HUES64 (cell line): ENCODE measurements at regions not wholly inside any gene's neighbourhood (a gene's known extent, or its start where the extent isn't known, plus 50 kb on each side); places are given as distances from the start of the nearest gene placed in this dataset.
"Not testable (repeated sequence)": the region's sequence is repeated elsewhere in the genome, so short reads cannot be mapped to it uniquely, and the experiment has no call there.

Experiments used
- H3K27ac ChIP-seq: 2 replicates; pipeline ENCODE4 v1.7.0; 2013; ENCODE audit warnings: low read depth, low read length, inconsistent platforms
- H3K27me3 ChIP-seq: 2 replicates; pipeline ENCODE4 v1.6.1; 2013; ENCODE audit warnings: mild to moderate bottlenecking, low read length; ENCODE audit not compliant: insufficient read depth
- H3K36me3 ChIP-seq: 2 replicates; pipeline ENCODE4 v1.6.1; 2013; ENCODE audit warnings: mild to moderate bottlenecking, low read length; ENCODE audit not compliant: insufficient read depth
- H3K4me1 ChIP-seq: 2 replicates; pipeline ENCODE4 v1.6.1; 2013; ENCODE audit warnings: mild to moderate bottlenecking, low read length, moderate library complexity; ENCODE audit not compliant: insufficient read depth
- H3K4me3 ChIP-seq: 2 replicates; pipeline ENCODE4 v1.5.1; 2013; ENCODE audit warnings: mild to moderate bottlenecking, low read length, moderate library complexity
- H3K9ac ChIP-seq: 2 replicates; pipeline ENCODE4 v1.6.1; 2013; ENCODE audit warnings: mild to moderate bottlenecking, low read depth, low read length
- H3K9me3 ChIP-seq: 2 replicates; pipeline ENCODE4 v1.6.1; 2013; ENCODE audit warnings: low read depth, low read length; ENCODE audit not compliant: insufficient read depth
- WGBS: fragments of 150-250, 120-280 bp; methylation state at CpG from one replicate; pipeline ENCODE4 v1.1.7; 2013; ENCODE audit warnings: missing lambda C conversion rate; 5-methylcytosine and 5-hydroxymethylcytosine counted together

DNA sequence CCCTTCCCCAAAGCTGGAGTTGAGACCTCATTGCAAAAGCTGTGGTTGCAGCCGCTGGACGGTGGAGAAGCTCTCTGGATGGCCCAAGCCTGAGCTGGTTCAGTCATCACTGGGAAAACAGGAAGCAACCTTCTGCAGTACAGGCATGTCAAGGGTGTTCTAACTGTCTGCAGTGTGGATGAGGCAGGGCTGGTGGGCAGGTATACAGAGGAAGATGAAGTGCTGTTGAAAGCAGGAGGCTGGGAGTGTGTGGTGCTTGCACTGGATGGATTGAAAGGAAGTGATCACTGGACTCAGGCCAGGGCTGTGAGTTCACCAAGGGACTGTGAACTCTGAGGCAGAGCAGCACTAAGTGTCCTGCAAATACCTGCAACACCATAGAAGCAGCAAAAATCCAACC lies 89.0 kb upstream of the NOX3 start:
- Histone ChIP-seq H3K9ac (no peak overlapping the region), H3K4me1 (no peaks in the 10 kb centered on the region; the same call in 1 of the 2 replicates), H3K4me3 (no peak overlapping the region), H3K9me3 (no peaks in the 10 kb centered on the region), H3K27ac (no peak overlapping the region), H3K36me3 (no peaks in the 10 kb centered on the region), H3K27me3 (no peaks in the 10 kb centered on the region)
- 97% methylated on average over 2 of the region's 2 CpGs for WGBS

DNA sequence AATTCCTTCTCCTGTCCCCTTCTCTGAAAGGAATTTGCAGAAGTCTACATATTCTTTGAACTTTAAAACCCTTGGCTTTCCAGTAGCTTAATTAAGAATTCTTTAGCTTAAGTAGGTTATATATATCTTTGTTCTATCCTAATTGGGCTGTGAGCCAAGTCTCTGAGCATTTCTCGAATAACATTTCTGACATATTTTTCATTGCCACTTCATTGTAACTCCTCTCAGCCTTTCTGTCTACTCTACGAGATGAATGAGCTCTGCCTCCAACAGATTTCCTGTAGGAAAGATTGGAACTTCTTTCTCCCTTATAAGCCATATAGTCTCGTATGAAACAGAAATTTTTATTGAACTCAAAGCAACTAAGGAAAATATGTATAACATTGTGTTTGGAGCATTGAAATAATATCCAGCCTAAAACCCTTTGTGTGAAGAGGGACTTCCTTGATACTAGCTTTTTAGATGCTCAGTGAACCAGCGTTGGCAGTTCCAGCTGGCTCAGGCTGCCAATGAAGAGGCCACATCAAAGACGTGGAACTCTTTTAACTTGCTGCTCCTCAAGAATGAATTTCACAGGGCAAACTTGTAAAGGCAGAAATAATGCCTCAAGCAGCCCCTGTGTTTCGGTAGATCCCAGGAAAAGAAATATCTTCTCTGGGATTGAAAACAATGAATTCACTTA lies 87.7 kb upstream of the NOX3 start:
- no peaks in the 10 kb centered on the region for H3K27me3 ChIP-seq
- H3K4me1 ChIP-seq, result no peaks in the 10 kb centered on the region; the same call in 1 of the 2 replicates
- no peak overlapping the region for H3K9ac ChIP-seq
- H3K36me3 ChIP-seq, result no peaks in the 10 kb centered on the region
- no peak overlapping the region for H3K4me3 ChIP-seq
- H3K27ac ChIP-seq, result no peak overlapping the region
- no peaks in the 10 kb centered on the region for H3K9me3 ChIP-seq
- 86% methylated on average over 5 of the region's 6 CpGs for WGBS

DNA sequence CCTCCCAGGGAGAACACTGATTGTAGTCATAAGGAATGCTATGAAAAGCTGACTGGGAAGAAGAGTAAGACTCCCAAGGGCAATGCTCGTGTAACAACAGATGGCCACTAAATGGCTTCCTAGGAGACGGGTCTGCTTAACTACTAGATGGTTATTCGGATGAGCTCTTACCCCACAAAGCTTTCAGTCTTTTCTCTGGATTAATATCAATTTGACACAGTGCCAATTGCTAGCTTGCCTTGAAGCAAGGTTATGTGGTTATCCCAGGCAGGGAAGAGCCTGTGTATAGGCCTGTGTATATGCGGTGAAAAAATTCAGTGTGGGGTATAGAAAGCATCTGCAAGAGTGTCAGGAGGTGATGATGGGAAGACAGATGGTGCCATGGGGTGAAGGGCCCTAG lies 86.4 kb upstream of the NOX3 start:
- no peaks in the 10 kb centered on the region; the same call in 1 of the 2 replicates for H3K4me1 ChIP-seq
- no peak overlapping the region for H3K9ac ChIP-seq
- no peaks in the 10 kb centered on the region for H3K27me3 ChIP-seq
- no peak overlapping the region for H3K4me3 ChIP-seq
- no peaks in the 10 kb centered on the region for H3K9me3 ChIP-seq
- H3K27ac ChIP-seq, result no peak overlapping the region
- WGBS, result 97% methylated on average over 4 of the region's 4 CpGs
- no peaks in the 10 kb centered on the region for H3K36me3 ChIP-seq

DNA sequence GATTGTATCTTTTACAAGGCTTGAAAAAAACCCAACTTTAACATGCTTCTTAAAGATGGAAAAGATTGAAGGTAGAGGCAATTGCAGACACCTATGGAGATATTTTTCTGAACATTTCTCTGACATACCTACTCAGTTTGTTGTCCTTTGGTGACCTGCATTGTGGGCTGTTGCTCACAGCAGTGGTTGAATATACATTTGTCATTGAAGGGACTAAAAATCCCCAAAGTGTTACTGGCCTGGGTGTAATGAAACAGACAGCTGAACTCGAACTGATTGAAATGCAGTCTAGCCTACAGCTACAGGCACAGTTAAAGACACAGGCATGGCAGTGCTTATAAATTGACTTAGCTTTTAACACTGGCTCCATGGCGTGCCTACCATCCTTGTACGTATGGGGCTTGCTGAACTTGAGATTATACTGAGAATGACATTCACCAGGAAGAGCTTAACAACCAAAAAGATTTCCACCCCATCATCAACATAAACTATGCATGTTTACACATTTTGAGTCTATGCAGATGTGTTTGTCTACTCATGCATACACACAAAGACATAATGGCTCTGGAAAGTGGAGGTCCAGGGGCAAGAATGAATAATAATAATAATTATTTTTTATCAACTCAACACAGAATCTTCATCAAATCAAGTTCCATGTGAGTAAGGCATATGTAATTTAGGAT lies 83.2 kb upstream of the NOX3 start:
- Histone ChIP-seq H3K9me3 (0 out of 2 replicates have a peak, but pooled peaks cover 16% of the 10 kb centered on the region), H3K4me1 (no peaks in the 10 kb centered on the region; the same call in 1 of the 2 replicates)
- WGBS, result 91% methylated on average over 3 of the region's 3 CpGs

DNA sequence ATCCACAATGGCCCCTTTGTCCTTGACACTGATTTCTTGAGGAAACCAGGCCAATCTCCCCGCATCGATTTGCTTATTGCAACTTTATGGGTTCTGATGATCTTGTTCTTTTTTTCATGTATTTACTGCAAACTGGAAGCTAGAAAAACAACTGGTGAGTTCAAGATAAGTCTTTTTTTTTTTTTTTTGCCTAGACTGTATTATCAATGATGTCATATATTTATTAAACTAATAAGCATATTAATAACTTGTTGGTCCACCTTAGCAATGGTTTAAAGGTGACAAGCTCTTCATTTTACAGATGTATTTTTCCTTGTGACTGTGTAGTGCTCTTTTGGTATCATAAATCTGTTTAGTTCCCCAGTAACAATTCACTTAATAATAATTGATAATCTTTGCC lies 79.0 kb upstream of the NOX3 start:
- Histone ChIP-seq H3K9me3 (peaks cover 22% of the 10 kb centered on the region; the same call in 1 of the 2 replicates), H3K4me1 (no peaks in the 10 kb centered on the region), H3K27me3 (no peaks in the 10 kb centered on the region), H3K9ac (no peak overlapping the region), H3K27ac (no peak overlapping the region), H3K4me3 (no peak overlapping the region), H3K36me3 (no peaks in the 10 kb centered on the region)
- 94% methylated on average over 2 of the region's 2 CpGs for WGBS

More for the DNA sequence above, 83.2 kb upstream of the NOX3 start:
- H3K36me3 ChIP-seq, result no peaks in the 10 kb centered on the region
- no peak overlapping the region for H3K9ac ChIP-seq
- H3K27ac ChIP-seq, result no peak overlapping the region
- H3K27me3 ChIP-seq, result no peaks in the 10 kb centered on the region
- H3K4me3 ChIP-seq, result no peak overlapping the region

DNA sequence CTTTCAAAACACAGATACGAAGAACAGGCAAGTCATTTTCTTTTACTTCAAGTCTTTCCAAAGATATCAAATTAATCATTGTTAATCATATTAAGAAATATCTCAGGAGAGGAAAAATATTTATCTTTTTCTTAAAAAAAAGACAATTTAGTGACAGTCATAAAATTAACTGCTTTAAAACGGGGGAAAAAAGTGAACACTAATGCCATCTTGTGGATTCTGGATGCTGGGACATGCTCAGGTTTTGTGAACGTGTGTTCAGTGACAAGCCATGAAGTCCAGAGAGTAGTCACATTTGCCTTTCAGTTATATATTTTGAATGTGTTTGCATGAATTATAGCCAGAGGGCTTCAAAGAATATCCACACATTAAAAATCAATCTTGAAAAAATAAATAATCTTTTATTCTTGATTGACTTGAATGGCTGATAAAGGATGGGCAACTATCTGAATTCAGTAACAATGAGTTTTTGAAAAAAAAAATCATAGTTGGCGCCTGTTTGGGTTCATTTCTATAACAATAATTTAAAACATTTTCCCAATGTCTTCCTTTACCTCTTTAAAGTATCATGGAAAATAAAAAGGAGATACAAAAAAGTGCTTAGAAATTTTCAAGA lies 74.7 kb upstream of the NOX3 start:
- Histone ChIP-seq H3K4me3 (no peak overlapping the region), H3K36me3 (no peaks in the 10 kb centered on the region), H3K9me3 (peaks cover 15% of the 10 kb centered on the region; the same call in 1 of the 2 replicates), H3K27ac (no peak overlapping the region), H3K4me1 (no peaks in the 10 kb centered on the region), H3K9ac (no peak overlapping the region), H3K27me3 (no peaks in the 10 kb centered on the region)
- WGBS, result 30% methylated on average over 2 of the region's 4 CpGs

DNA sequence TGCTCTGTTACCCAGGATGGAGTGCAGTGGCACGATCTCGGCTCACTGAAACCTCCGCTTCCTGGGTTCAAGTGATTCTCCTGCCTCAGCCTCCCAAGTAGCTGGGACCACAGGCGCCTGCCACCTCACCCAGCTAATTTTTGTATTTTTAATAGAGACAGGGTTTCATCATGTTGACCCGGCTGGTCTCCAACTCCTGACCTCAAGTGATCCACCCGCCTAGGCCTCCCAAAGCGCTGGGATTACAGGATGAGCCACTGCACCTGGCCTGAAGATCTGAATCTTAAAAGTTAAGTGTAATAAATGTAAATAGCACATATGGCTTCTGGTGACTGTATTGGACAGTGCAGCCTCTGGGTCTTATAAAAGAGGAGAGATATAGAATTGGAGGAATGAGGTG lies 74.2 kb upstream of the NOX3 start:
- H3K4me3 ChIP-seq, H3K36me3 ChIP-seq, H3K27me3 ChIP-seq, H3K27ac ChIP-seq, H3K9ac ChIP-seq, H3K4me1 ChIP-seq: not testable (repeated sequence)
- WGBS, result 94% methylated on average over 7 of the region's 7 CpGs
- peaks cover 12% of the 10 kb centered on the region; the same call in 1 of the 2 replicates for H3K9me3 ChIP-seq

DNA sequence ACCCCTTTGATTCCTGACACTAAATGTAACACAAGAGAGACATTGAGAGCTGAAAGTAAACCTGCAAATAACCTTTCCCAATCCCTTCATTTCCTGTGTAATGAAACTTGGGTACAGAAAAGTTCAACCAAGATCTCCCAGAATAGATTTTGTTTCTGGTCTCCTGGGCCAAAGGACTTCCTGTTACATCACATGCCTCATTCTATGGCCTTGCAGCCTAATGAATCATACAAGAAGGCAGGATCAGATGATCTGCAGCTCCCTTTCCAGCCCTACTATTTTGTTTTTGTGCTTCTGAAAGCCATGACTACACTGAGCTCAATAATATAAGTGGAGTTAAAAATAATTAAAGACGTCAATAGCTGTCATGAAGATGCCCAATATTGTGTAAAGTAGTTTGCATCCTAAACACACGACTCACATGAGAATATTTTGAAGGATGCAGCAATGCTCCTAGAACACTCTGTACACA lies 73.4 kb upstream of the NOX3 start:
- Histone ChIP-seq H3K9ac (no peak overlapping the region), H3K9me3 (peaks cover 6% of the 10 kb centered on the region; the same call in 1 of the 2 replicates), H3K36me3 (no peaks in the 10 kb centered on the region), H3K27me3 (no peaks in the 10 kb centered on the region), H3K4me3 (no peak overlapping the region), H3K27ac (no peak overlapping the region), H3K4me1 (peaks cover 4% of the 10 kb centered on the region; the same call in 1 of the 2 replicates)
- 100% methylated on average over 2 of the region's 2 CpGs for WGBS

DNA sequence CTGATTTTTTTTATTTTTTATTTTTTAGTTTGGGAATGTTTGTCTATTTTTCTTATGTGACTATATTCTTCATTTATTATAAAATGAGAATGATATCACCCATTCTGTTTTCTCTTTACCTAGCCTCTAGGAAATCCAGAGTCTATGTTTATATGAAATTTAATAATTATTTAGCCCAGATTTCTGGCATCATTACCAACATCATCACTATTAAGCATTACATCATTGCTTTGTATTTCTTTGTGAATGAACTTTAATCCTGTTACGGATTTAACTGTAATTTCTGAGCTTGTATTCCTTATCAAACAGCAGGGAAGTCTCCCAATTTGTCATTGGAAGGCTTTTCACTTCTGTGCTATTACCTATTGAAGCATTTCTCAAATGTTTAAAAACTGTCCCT lies 72.7 kb upstream of the NOX3 start:
- WGBS, result 89% methylated on average over 1 of the region's 1 CpG
- Histone ChIP-seq H3K9me3 (peaks cover 2% of the 10 kb centered on the region; the same call in 1 of the 2 replicates), H3K27ac (no peak overlapping the region), H3K9ac (no peak overlapping the region), H3K4me3 (no peak overlapping the region), H3K27me3 (no peaks in the 10 kb centered on the region), H3K36me3 (no peaks in the 10 kb centered on the region), H3K4me1 (peaks cover 11% of the 10 kb centered on the region; the same call in 1 of the 2 replicates)

DNA sequence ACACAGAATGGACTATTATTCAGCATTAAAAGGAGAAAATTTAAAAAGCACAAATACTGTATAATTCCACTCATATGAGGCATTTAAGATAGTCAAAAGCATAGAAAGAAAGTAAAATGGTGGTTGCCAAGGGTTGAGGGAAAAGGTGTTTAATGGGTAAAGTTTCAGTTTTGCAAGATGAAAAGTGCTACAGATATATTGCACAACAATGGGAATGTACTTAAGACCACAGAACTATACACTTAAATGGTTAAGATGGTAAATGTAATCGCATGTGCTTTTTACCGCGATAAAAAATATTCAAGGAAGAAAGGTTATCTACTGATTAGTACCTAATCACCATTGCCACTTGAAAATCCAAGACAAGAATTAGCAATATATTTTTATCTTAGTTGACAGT lies 71.8 kb upstream of the NOX3 start:
- Histone ChIP-seq H3K27ac (no peak overlapping the region), H3K4me1 (peaks cover 13% of the 10 kb centered on the region; the same call in 1 of the 2 replicates)

More for the DNA sequence above, 71.8 kb upstream of the NOX3 start:
- no CpG with 5 or more reads among the region's 3 CpGs for WGBS
- Histone ChIP-seq H3K9ac (no peak overlapping the region), H3K36me3 (no peaks in the 10 kb centered on the region), H3K4me3 (no peak overlapping the region), H3K9me3 (no peaks in the 10 kb centered on the region), H3K27me3 (no peaks in the 10 kb centered on the region)
